Muscle of leg (tissue), 3 donors: ENCODE measurements at regions not wholly inside any gene's neighbourhood (a gene's known extent, or its start where the extent isn't known, plus 50 kb on each side); places are given as distances from the start of the nearest gene placed in this dataset.
"Not testable (repeated sequence)": the region's sequence is repeated elsewhere in the genome, so short reads cannot be mapped to it uniquely, and the experiment has no call there.

Experiments
- DNase-seq: peaks from one replicate; pipeline ENCODE4 v3.0.0; 2013
- H3K27ac ChIP-seq: one replicate; pipeline ENCODE4 v1.5.1; 2013; ENCODE audit warnings: mild to moderate bottlenecking, low read length, control low read depth
- H3K27me3 ChIP-seq: one replicate; pipeline ENCODE4 v1.6.1; 2013; ENCODE audit warnings: low read length; ENCODE audit not compliant: control insufficient read depth, insufficient read depth
- H3K36me3 ChIP-seq: one replicate; pipeline ENCODE4 v1.6.1; 2013; ENCODE audit warnings: low read length; ENCODE audit not compliant: control insufficient read depth, insufficient read depth
- H3K4me1 ChIP-seq: one replicate; pipeline ENCODE4 v1.6.1; 2013; ENCODE audit warnings: low read length; ENCODE audit not compliant: control insufficient read depth, insufficient read depth
- H3K4me3 ChIP-seq: one replicate; pipeline ENCODE4 v1.5.1; 2013; ENCODE audit warnings: low read length, control low read depth
- H3K9me3 ChIP-seq: replicated peaks from 2 replicates; pipeline ENCODE4 v1.6.1; 2013; ENCODE audit warnings: low read depth, low read length; ENCODE audit not compliant: control insufficient read depth
- WGBS: methylation state at CpG from one replicate; pipeline ENCODE4 v1.1.5; 2013; ENCODE audit warnings: missing lambda C conversion rate; ENCODE audit not compliant: insufficient coverage; 5-methylcytosine and 5-hydroxymethylcytosine counted together

GRCh38 chr16:18157854-18158253 is 178.7 kb downstream of the NPIPA8 start:
- DNase-seq, H3K4me3 ChIP-seq, H3K9me3 ChIP-seq, H3K27ac ChIP-seq, H3K36me3 ChIP-seq, H3K27me3 ChIP-seq, H3K4me1 ChIP-seq: not testable (repeated sequence)
- WGBS: no CpG with 5 or more reads among the region's 1 CpG

GRCh38 chr16:18152832-18153231 is 183.7 kb downstream of the NPIPA8 start:
- no CpG with 5 or more reads among the region's 6 CpGs for WGBS
- H3K4me1 ChIP-seq, DNase-seq, H3K27me3 ChIP-seq, H3K36me3 ChIP-seq, H3K4me3 ChIP-seq, H3K27ac ChIP-seq, H3K9me3 ChIP-seq: not testable (repeated sequence)

- H3K27ac ChIP-seq, H3K9me3 ChIP-seq, H3K36me3 ChIP-seq, H3K4me3 ChIP-seq, H3K27me3 ChIP-seq, H3K4me1 ChIP-seq, DNase-seq: not testable (repeated sequence)
- no CpG with 5 or more reads among the region's 5 CpGs for WGBS
Observed at GRCh38 chr16:18148132-18148531, 188.4 kb downstream of the NPIPA8 start.

DNA sequence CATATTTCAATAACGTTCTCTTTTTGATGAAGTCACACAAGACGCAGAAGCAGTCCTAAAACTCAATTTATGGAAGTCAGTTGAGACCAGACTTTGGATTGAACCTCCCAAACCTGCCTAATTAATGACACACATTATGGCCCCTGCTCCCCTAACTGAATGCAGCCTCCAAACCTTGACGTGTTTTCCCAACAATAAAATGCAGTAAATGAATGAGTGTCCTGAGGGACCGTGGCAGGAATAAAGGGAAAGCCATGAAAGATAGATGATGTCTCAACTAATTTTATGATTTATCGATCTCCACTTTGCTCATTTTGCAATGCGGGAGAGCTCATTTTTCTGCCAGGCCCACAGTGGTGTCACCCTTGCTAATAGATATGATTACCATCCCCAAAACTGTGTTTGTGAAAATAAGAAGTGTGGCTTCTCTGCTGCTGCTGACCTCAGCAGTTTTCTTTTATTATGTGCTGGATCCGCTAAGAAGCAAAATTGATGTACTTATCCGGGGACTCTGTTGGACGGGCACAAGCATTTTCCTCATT is 189.9 kb downstream of the NPIPA8 start:
- H3K27ac ChIP-seq, DNase-seq, H3K36me3 ChIP-seq, H3K9me3 ChIP-seq, H3K4me3 ChIP-seq, H3K27me3 ChIP-seq, H3K4me1 ChIP-seq: not testable (repeated sequence)
- WGBS: no CpG with 5 or more reads among the region's 9 CpGs

GRCh38 chr16:18142066-18142465 is 194.5 kb downstream of the NPIPA8 start:
- H3K27ac ChIP-seq, H3K4me3 ChIP-seq, H3K36me3 ChIP-seq, H3K4me1 ChIP-seq, H3K27me3 ChIP-seq, DNase-seq, H3K9me3 ChIP-seq: not testable (repeated sequence)
- no CpG with 5 or more reads among the region's 5 CpGs for WGBS

- DNase-seq, H3K9me3 ChIP-seq, H3K27ac ChIP-seq, H3K27me3 ChIP-seq, H3K4me1 ChIP-seq, H3K4me3 ChIP-seq, H3K36me3 ChIP-seq: not testable (repeated sequence)
- no CpG with 5 or more reads among the region's 1 CpG for WGBS
Observed at GRCh38 chr16:18136288-18136687, 200.2 kb downstream of the NPIPA8 start.

GRCh38 chr16:18135024-18135423 is 201.5 kb downstream of the NPIPA8 start:
- not testable (repeated sequence) for H3K27me3 ChIP-seq, H3K36me3 ChIP-seq, H3K27ac ChIP-seq, H3K9me3 ChIP-seq, H3K4me3 ChIP-seq, H3K4me1 ChIP-seq, DNase-seq
- no CpG with 5 or more reads among the region's 4 CpGs for WGBS

GRCh38 chr16:18131587-18131986 is 204.9 kb downstream of the NPIPA8 start:
- H3K4me3 ChIP-seq, H3K27me3 ChIP-seq, H3K4me1 ChIP-seq, H3K9me3 ChIP-seq, DNase-seq, H3K36me3 ChIP-seq, H3K27ac ChIP-seq: not testable (repeated sequence)
- no CpG with 5 or more reads among the region's 6 CpGs for WGBS

GRCh38 chr16:18130478-18131120 is 205.9 kb downstream of the NPIPA8 start:
- not testable (repeated sequence) for H3K4me3 ChIP-seq, DNase-seq, H3K27ac ChIP-seq, H3K36me3 ChIP-seq, H3K9me3 ChIP-seq, H3K27me3 ChIP-seq, H3K4me1 ChIP-seq
- no CpG with 5 or more reads among the region's 8 CpGs for WGBS

DNA sequence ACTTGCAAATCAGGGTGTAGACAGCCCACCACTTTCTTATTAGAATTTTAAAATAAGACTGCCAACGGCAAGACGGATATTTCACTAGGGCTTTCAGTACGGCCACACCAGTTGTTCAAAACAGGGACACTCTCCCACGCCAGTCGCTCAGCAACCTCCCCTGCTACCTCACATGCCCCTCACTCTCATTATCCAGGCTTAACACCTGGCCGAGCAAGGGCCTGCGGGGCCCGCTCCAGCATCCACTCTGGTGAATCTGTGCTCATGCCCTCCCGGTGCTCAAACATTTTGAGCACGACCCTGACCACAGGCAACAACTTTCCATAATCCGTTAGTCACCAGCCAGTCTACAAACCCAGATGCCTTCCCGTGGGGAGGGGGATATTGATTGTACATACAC is 209.5 kb downstream of the NPIPA8 start:
- H3K27me3 ChIP-seq, H3K9me3 ChIP-seq, H3K4me1 ChIP-seq, H3K4me3 ChIP-seq, H3K27ac ChIP-seq, H3K36me3 ChIP-seq, DNase-seq: not testable (repeated sequence)
- WGBS: no CpG with 5 or more reads among the region's 12 CpGs

DNA sequence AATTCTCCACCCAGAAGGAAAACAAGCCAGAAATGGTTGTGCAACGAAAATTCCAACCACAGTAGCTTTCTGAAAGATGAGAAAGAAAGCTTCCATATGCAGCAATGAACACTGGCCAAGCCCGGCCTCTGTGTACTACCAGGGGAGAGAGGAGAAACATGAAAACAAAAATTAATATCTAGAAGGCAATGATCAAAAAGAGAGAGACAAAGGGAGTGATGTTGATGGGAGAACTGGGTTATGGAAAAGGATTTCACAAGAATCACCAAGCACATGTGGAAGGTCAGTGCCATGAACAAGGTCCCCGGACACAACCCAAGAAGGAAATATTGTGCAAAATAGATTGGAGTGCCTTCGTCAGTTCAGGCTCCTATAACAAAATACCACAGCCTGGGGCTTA is 217.4 kb downstream of the NPIPA8 start:
- not testable (repeated sequence) for H3K4me3 ChIP-seq, H3K4me1 ChIP-seq, DNase-seq, H3K36me3 ChIP-seq, H3K27me3 ChIP-seq, H3K9me3 ChIP-seq, H3K27ac ChIP-seq
- no CpG with 5 or more reads among the region's 4 CpGs for WGBS
